ENCODE measurements at regions not wholly inside any gene's neighbourhood (a gene's known extent, or its start where the extent isn't known, plus 50 kb on each side); places are given as distances from the start of the nearest gene placed in this dataset.

GRCh38 chrX:97844161-97844560, 960.5 kb downstream of the RPA4 start:
- Histone ChIP-seq H3K27me3 (ENCODE audit: insufficient read depth, low read length) (no peaks in the 10 kb centered on the region), H4K8ac (replicated peaks; ENCODE audit: insufficient read length, low read depth, low read length) (no peak overlapping the region), H3K4ac (ENCODE audit: low read depth, low read length) (no peak overlapping the region), H3T11ph (ENCODE audit: low read length) (no peak overlapping the region), H3K4me2 (ENCODE audit: insufficient read depth, insufficient read length, low read length) (no peak overlapping the region), H2BK15ac (ENCODE audit: low read depth, low read length) (no peak overlapping the region), H2BK5ac (ENCODE audit: insufficient read length, low read length) (no peak overlapping the region), H3K56ac (ENCODE audit: insufficient read length, low read depth, low read length) (no peak overlapping the region), H3K9me3 (ENCODE audit: control insufficient read depth, low read depth, low read length) (peaks cover 4% of the 10 kb centered on the region), H3K14ac (ENCODE audit: insufficient read depth, low read length) (no peak overlapping the region), H2AFZ (ENCODE audit: low read length) (no peak overlapping the region), H2BK120ac (ENCODE audit: low read depth, low read length, poor library complexity, severe bottlenecking) (no peak overlapping the region), H3K79me1 (ENCODE audit: insufficient read depth, low read depth, low read length, poor library complexity, severe bottlenecking) (no peaks in the 10 kb centered on the region), H4K91ac (ENCODE audit: insufficient read length, low read depth, low read length) (no peak overlapping the region), H3K18ac (ENCODE audit: insufficient read length, low read depth, low read length) (no peak overlapping the region), H4K5ac (ENCODE audit: insufficient read length, low read depth, low read length) (no peak overlapping the region), H4K20me1 (ENCODE audit: control insufficient read depth, insufficient read depth, insufficient read length) (no peaks in the 10 kb centered on the region), H3K23ac (ENCODE audit: insufficient read length, low read depth, low read length) (no peak overlapping the region), H3K23me2 (ENCODE audit: insufficient read length, low read depth, low read length, poor library complexity, severe bottlenecking) (no peaks in the 10 kb centered on the region), H3K9ac (ENCODE audit: extremely low read depth, insufficient read length, low read length) (no peak overlapping the region), H2BK12ac (ENCODE audit: insufficient read length, low read depth, low read length) (no peak overlapping the region), H3K4me1 (ENCODE audit: insufficient read depth, low read length) (no peaks in the 10 kb centered on the region), H2BK20ac (ENCODE audit: low read depth, low read length, poor library complexity, severe bottlenecking) (no peak overlapping the region), H2AK5ac (ENCODE audit: insufficient read length, low read length) (no peak overlapping the region), H3K27ac (ENCODE audit: insufficient read length, low read depth, low read length) (no peak overlapping the region), H3K79me2 (ENCODE audit: insufficient read depth, low read length) (no peaks in the 10 kb centered on the region)
- H3K4me3 Mint-ChIP-seq: no peak overlapping the region
- DNase-seq: no peak
- H3K4me1 Mint-ChIP-seq: 0 out of 4 replicates have a peak, but pooled peaks cover 0 to 2% of the 10 kb centered on the region in 2 experiments
- TF ChIP-seq, protein P1, sequence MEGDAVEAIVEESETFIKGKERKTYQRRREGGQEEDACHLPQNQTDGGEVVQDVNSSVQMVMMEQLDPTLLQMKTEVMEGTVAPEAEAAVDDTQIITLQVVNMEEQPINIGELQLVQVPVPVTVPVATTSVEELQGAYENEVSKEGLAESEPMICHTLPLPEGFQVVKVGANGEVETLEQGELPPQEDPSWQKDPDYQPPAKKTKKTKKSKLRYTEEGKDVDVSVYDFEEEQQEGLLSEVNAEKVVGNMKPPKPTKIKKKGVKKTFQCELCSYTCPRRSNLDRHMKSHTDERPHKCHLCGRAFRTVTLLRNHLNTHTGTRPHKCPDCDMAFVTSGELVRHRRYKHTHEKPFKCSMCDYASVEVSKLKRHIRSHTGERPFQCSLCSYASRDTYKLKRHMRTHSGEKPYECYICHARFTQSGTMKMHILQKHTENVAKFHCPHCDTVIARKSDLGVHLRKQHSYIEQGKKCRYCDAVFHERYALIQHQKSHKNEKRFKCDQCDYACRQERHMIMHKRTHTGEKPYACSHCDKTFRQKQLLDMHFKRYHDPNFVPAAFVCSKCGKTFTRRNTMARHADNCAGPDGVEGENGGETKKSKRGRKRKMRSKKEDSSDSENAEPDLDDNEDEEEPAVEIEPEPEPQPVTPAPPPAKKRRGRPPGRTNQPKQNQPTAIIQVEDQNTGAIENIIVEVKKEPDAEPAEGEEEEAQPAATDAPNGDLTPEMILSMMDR (conservative IDR thresholded peaks at IDR 0.05): no peak
- peaks cover 66% of the 10 kb centered on the region in 2 experiments for H3K9me3 Mint-ChIP-seq
- H3K27ac Mint-ChIP-seq: no peak overlapping the region
- H3K36me3 Mint-ChIP-seq (ENCODE audit: insufficient read depth in 1 of 3, low read depth in 3 of 3): peaks cover 57 to 78% (median 60%) of the 10 kb centered on the region in 3 experiments
- H3K27me3 Mint-ChIP-seq (ENCODE audit: low read depth): peaks cover 5% of the 10 kb centered on the region
- 100% methylated on average over 3 of the region's 18 CpGs for WGBS (ENCODE audit: extremely low coverage, insufficient read length, low lambda C conversion rate)

Measured in H9 (cell line).